H1 (cell line): ENCODE measurements at regions not wholly inside any gene's neighbourhood (a gene's known extent, or its start where the extent isn't known, plus 50 kb on each side); places are given as distances from the start of the nearest gene placed in this dataset.

Experiments
- CTCF ChIA-PET: fragments of 300-600 bp; sonication (Branson Sonifier 250); formaldehyde crosslinking; loops from one replicate; lab custom pipeline; 2021; ENCODE audit not compliant: partially characterized antibody; lab: Charles Lee
- POLR2A ChIA-PET: fragments of 300-600 bp; sonication (Branson Sonifier 250); formaldehyde crosslinking; loops from one replicate; lab custom pipeline; 2021; ENCODE audit warnings: inconsistent platforms; ENCODE audit not compliant: partially characterized antibody; lab: Charles Lee
- DNase-seq, 2 experiments: peaks; one replicate each; pipeline versions ENCODE4 v3.0.0 to v3.0.0-alpha.2; 2010 to 2022; ENCODE audit warnings: low spot score in 2 of 2, low read depth in 1 of 2, mixed read lengths in 1 of 2
- FAIRE-seq: peaks from 2 replicates; lab custom pipeline; 2011; peaks lifted over from hg19 to GRCh38; lab: Jason Lieb, UNC
- H2AFZ ChIP-seq: 2 replicates; pipeline ENCODE4 v1.8.1; 2012; ENCODE audit warnings: low read length, inconsistent platforms
- H2AK5ac ChIP-seq: 2 replicates; pipeline ENCODE4 v1.6.1; 2013; ENCODE audit warnings: low read depth, low read length
- H2BK120ac ChIP-seq: replicated peaks from 2 replicates; pipeline ENCODE3; 2013; ENCODE audit warnings: low read depth, low read length, inconsistent platforms
- H2BK12ac ChIP-seq: 2 replicates; pipeline ENCODE4 v1.6.1; 2013; ENCODE audit warnings: low read depth, low read length
- H2BK15ac ChIP-seq: 2 replicates; pipeline ENCODE4 v1.6.1; 2013; ENCODE audit warnings: low read length
- H2BK20ac ChIP-seq: 2 replicates; pipeline ENCODE4 v1.6.1; 2013; ENCODE audit warnings: low read length
- H2BK5ac ChIP-seq: 2 replicates; pipeline ENCODE4 v1.6.1; 2013; ENCODE audit warnings: low read depth, low read length
- H3K14ac ChIP-seq: 2 replicates; pipeline ENCODE4 v1.6.1; 2013; ENCODE audit warnings: inconsistent platforms; ENCODE audit not compliant: insufficient read length
- H3K18ac ChIP-seq: 2 replicates; pipeline ENCODE4 v1.6.1; 2013; ENCODE audit warnings: low read length; ENCODE audit errors: extremely low read depth
- H3K23ac ChIP-seq: 2 replicates; pipeline ENCODE4 v1.6.1; 2013; ENCODE audit warnings: inconsistent platforms; ENCODE audit not compliant: insufficient read length
- H3K23me2 ChIP-seq: 2 replicates; pipeline ENCODE4 v1.6.1; 2013; ENCODE audit warnings: low read depth, low read length
- H3K27ac ChIP-seq: 2 replicates; pipeline ENCODE4 v1.6.1; 2011; ENCODE audit warnings: low read depth, low read length, inconsistent platforms
- H3K27me3 ChIP-seq, 4 experiments: replicated peaks in 1 of 4; 1 replicate in 1 of 4; 2 replicates in 3 of 4; pipeline versions ENCODE4 v1.6.1 to v1.8.1; 2011 to 2013; ENCODE audit warnings: low read length in 3 of 4, mild to moderate bottlenecking in 3 of 4, inconsistent platforms in 2 of 4, mixed read lengths in 2 of 4, moderate library complexity in 1 of 4; ENCODE audit not compliant: control insufficient read depth in 3 of 4, insufficient read depth in 3 of 4; ENCODE audit errors: extremely low read depth in 1 of 4
- H3K36me3 ChIP-seq, 4 experiments: 2 replicates each; pipeline versions ENCODE4 v1.6.1 to v1.8.1; 2011 to 2013; ENCODE audit warnings: mild to moderate bottlenecking in 4 of 4, low read length in 3 of 4, moderate library complexity in 2 of 4, control low read depth in 1 of 4, inconsistent platforms in 1 of 4; ENCODE audit not compliant: insufficient read depth in 4 of 4, control insufficient read depth in 2 of 4
- H3K4ac ChIP-seq: replicated peaks from 2 replicates; pipeline ENCODE3; 2013; ENCODE audit warnings: low read length, low read depth, mixed read lengths, inconsistent platforms; ENCODE audit not compliant: insufficient read length
- H3K4me1 ChIP-seq, 4 experiments: replicated peaks in 1 of 4; 1 replicate in 1 of 4; 2 replicates in 3 of 4; pipeline versions ENCODE4 v1.6.1 to v1.8.1; 2011 to 2013; ENCODE audit warnings: low read length in 3 of 4, inconsistent platforms in 2 of 4, mixed read lengths in 1 of 4; ENCODE audit not compliant: insufficient read depth in 4 of 4, control insufficient read depth in 3 of 4
- H3K4me2 ChIP-seq, 2 experiments: 2 replicates each; pipeline versions ENCODE4 v1.6.1 to v1.8.1; 2011 to 2013; ENCODE audit warnings: low read depth in 2 of 2, low read length in 2 of 2, control low read depth in 1 of 2, inconsistent platforms in 1 of 2, mild to moderate bottlenecking in 1 of 2; ENCODE audit not compliant: insufficient read depth in 1 of 2
- H3K4me3 ChIP-seq, 4 experiments: fragments of 200-600, 300-600 bp in 1 of 4; sonication (generic), shearing (Covaris generic), sonication (Bioruptor Twin) in 1 of 4; 2 replicates each; pipeline versions ENCODE4 v1.5.1 to v1.8.1; 2011 to 2016; ENCODE audit warnings: low read length in 4 of 4, low read depth in 3 of 4, control low read depth in 2 of 4, inconsistent platforms in 2 of 4, mild to moderate bottlenecking in 2 of 4, mixed read lengths in 1 of 4, moderate library complexity in 1 of 4; ENCODE audit not compliant: insufficient read depth in 2 of 4; ENCODE audit errors: extremely low read depth in 1 of 4
- H3K56ac ChIP-seq: replicated peaks from 2 replicates; pipeline ENCODE3; 2013; ENCODE audit warnings: low read depth, mild to moderate bottlenecking, mixed read lengths, low read length, inconsistent platforms; ENCODE audit not compliant: insufficient read length
- H3K79me1 ChIP-seq: 2 replicates; pipeline ENCODE4 v1.6.1; 2013; ENCODE audit warnings: low read depth, low read length, control low read depth
- H3K79me2 ChIP-seq, 2 experiments: 2 replicates each; pipeline versions ENCODE4 v1.6.1 to v1.8.1; 2012 to 2013; ENCODE audit warnings: low read length in 2 of 2, mild to moderate bottlenecking in 2 of 2, inconsistent platforms in 1 of 2; ENCODE audit not compliant: insufficient read depth in 2 of 2, control insufficient read depth in 1 of 2
- H3K9ac ChIP-seq, 4 experiments: replicated peaks in 1 of 4; 1 replicate in 1 of 4; 2 replicates in 3 of 4; pipeline versions ENCODE4 v1.6.1 to v1.8.1; 2011 to 2013; ENCODE audit warnings: low read depth in 3 of 4, low read length in 3 of 4, control low read depth in 2 of 4, mild to moderate bottlenecking in 2 of 4, moderate library complexity in 2 of 4, inconsistent platforms in 1 of 4; ENCODE audit errors: extremely low read depth in 1 of 4
- H3K9me3 ChIP-seq, 2 experiments: 2 replicates each; pipeline versions ENCODE4 v1.6.1 to v1.8.1; 2012 to 2013; ENCODE audit warnings: mild to moderate bottlenecking in 2 of 2, moderate library complexity in 2 of 2, control low read depth in 1 of 2, inconsistent platforms in 1 of 2, low read depth in 1 of 2, low read length in 1 of 2, mixed read lengths in 1 of 2; ENCODE audit not compliant: insufficient read depth in 2 of 2
- H4K20me1 ChIP-seq, 2 experiments: replicated peaks in 1 of 2; 2 replicates each; pipeline versions ENCODE3 to v1.8.1; 2011 to 2013; ENCODE audit warnings: inconsistent platforms in 2 of 2, low read length in 2 of 2, mild to moderate bottlenecking in 1 of 2; ENCODE audit not compliant: insufficient read depth in 2 of 2, control insufficient read depth in 1 of 2
- H4K5ac ChIP-seq: 2 replicates; pipeline ENCODE4 v1.6.1; 2013; ENCODE audit warnings: low read length, low read depth, mixed read lengths, inconsistent platforms; ENCODE audit not compliant: insufficient read length
- H4K8ac ChIP-seq: 2 replicates; pipeline ENCODE4 v1.8.0; 2013; ENCODE audit warnings: mild to moderate bottlenecking, moderate library complexity, low read length, inconsistent platforms; ENCODE audit not compliant: insufficient read depth; ENCODE audit errors: extremely low read depth
- H4K91ac ChIP-seq: replicated peaks from 2 replicates; pipeline ENCODE3; 2013; ENCODE audit warnings: low read length, mixed read lengths, inconsistent platforms; ENCODE audit not compliant: insufficient read length
- GABPA ChIP-seq: IDR thresholded peaks from 2 replicates; pipeline ENCODE4 v1.6.1; 2011; ENCODE audit warnings: mild to moderate bottlenecking, low read length, moderate library complexity, borderline replicate concordance; ENCODE audit not compliant: insufficient read depth
- POU5F1 ChIP-seq: IDR thresholded peaks from 2 replicates; pipeline ENCODE4 v1.6.1; 2011; ENCODE audit warnings: low read depth, mild to moderate bottlenecking, low read length, moderate library complexity
- ZNF274 ChIP-seq: IDR thresholded peaks from 2 replicates; pipeline ENCODE4 v1.7.0; 2012; ENCODE audit warnings: low read length, borderline replicate concordance; ENCODE audit errors: extremely low read depth
- WGBS, 2 experiments: shearing (Covaris generic) in 1 of 2; methylation state at CpG; one replicate each; pipeline versions ENCODE4 v1.1.6 to v1.1.7; 2013 to 2015; ENCODE audit warnings: low lambda C conversion rate in 2 of 2, mixed read lengths in 2 of 2, inconsistent platforms in 1 of 2, low coverage in 1 of 2, missing lambda C conversion rate in 1 of 2; ENCODE audit not compliant: insufficient replicate concordance in 2 of 2, insufficient coverage in 1 of 2, insufficient read length in 1 of 2; ENCODE audit errors: extremely low coverage in 1 of 2, missing lambda C conversion rate in 1 of 2; 5-methylcytosine and 5-hydroxymethylcytosine counted together

GRCh38 chr22:49524362-49524761 lies 303.3 kb downstream of the BRD1 start:
- H4K20me1 ChIP-seq = peaks cover 0 to 2% of the 10 kb centered on the region in 2 experiments
- peak overlapping the region; percentile 72 for H3K4ac ChIP-seq
- ChIA-PET CTCF (interaction anchor here (0.8 to 3.1 kb wide), 5 partner anchors 11 to 123 kb away, joined by 3 to 15 read pairs (median 3); no protein-coding TSS in a partner anchor), POLR2A (interaction anchor here (1.3 kb wide), 1 partner anchor 11 kb away, joined by 3 read pairs; no protein-coding TSS in a partner anchor)
- 0 out of 2 replicates have a peak overlapping the region, but pooled peaks have one; percentile 26 for H2BK5ac ChIP-seq
- no peak overlapping the region for H4K8ac ChIP-seq
- peaks cover 0 to 16% (median 7%) of the 10 kb centered on the region in 4 experiments; a peak in 6 of 7 replicates for H3K4me1 ChIP-seq
- WGBS, 2 experiments = 89% methylated on average over 5 of the region's 5 CpGs; no CpG with 5 or more reads in 1 of the 2 experiments
- no peak for FAIRE-seq
- H3K27ac ChIP-seq = no peak overlapping the region
- no peak overlapping the region; the same call in 1 of the 2 replicates for H2AK5ac ChIP-seq
- no peak overlapping the region for H3K14ac ChIP-seq
- H3K27me3 ChIP-seq = no peaks in the 10 kb centered on the region
- H2AFZ ChIP-seq = no peak overlapping the region
- no peaks in the 10 kb centered on the region for H3K36me3 ChIP-seq
- peak overlapping the region; percentile 6; the same call in 1 of the 2 replicates for H3K18ac ChIP-seq
- H2BK120ac ChIP-seq = peak overlapping the region; percentile 97
- H2BK12ac ChIP-seq = peak overlapping the region; percentile 84; the same call in 1 of the 2 replicates
- peak overlapping the region; percentile 63; the same call in 1 of the 2 replicates for H2BK20ac ChIP-seq
- peaks cover 0 to 3% of the 10 kb centered on the region in 2 experiments; a peak in 1 of 4 replicates for H3K9me3 ChIP-seq
- no peak overlapping the region for H3K23ac ChIP-seq
- H2BK15ac ChIP-seq = peak overlapping the region; percentile 85; the same call in 1 of the 2 replicates
- H3K56ac ChIP-seq = no peak overlapping the region
- H3K4me2 ChIP-seq = no peak overlapping the region
- 0 out of 7 replicates have a peak overlapping the region, but pooled peaks of 1 of the 4 experiments have one; percentile 27 for H3K9ac ChIP-seq
- H4K91ac ChIP-seq = peak overlapping the region; percentile 93
- H3K79me2 ChIP-seq = no peaks in the 10 kb centered on the region; a peak in 1 of 4 replicates
- no peak for DNase-seq
- H3K4me3 ChIP-seq = no peak overlapping the region
- no peaks in the 10 kb centered on the region; the same call in 1 of the 2 replicates for H3K79me1 ChIP-seq
- 0 out of 2 replicates have a peak, but pooled peaks cover 2% of the 10 kb centered on the region for H3K23me2 ChIP-seq
- H4K5ac ChIP-seq = peak overlapping the region; percentile 26
- no peak for TF ChIP-seq GABPA
- no peak for TF ChIP-seq POU5F1
- TF ChIP-seq ZNF274 = no peak
